HG02943 (cell line): ENCODE measurements at regions not wholly inside any gene's neighbourhood (a gene's known extent, or its start where the extent isn't known, plus 50 kb on each side); places are given as distances from the start of the nearest gene placed in this dataset.
"Not testable (repeated sequence)": the region's sequence is repeated elsewhere in the genome, so short reads cannot be mapped to it uniquely, and the experiment has no call there.

Experiments
- ATAC-seq: cut with Tn5 transposase; IDR thresholded peaks from one replicate; pipeline ENCODE4 v1.9.1; 2021; ENCODE audit warnings: mild to moderate bottlenecking, low read depth, moderate library complexity; ENCODE audit not compliant: unreplicated experiment

DNA sequence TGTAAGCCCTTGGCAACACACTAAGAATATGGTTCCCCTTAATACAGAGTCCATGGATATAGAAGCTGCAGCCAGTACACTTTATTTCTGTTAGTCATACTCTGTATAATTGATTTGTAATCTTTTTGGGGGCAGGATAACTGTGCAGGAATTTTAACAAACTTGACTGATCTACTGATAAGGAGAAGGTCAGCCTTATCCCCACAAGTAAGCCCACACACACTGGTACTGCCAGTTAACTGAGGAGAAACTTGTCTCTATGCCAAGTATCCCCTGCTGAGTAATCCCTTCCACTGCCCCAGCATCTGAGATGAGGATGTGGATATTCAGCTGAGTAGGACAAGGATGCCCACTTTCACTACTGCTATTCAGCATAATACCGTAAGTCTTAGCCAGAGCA, 154.9 kb upstream of the CXXC4 start:
- no peak for ATAC-seq

DNA sequence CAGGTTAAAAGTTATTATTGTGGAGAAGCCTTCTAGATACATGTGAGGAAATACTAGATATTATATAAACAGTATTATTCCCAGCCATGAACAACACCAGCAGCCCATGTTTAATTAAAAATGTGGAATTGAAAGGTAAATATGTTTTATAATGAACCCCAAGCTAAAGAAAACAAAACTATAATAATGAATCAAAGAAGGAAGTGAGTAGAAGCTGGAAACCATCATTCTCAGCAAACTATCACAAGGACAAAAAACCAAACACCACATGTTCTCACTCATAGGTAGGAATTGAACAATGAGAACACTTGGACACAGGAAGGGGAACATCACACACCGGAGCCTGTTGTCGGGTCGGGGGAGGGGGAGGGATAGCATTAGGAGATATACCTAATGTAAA, 167.6 kb upstream of the CXXC4 start:
- ATAC-seq, result not testable (repeated sequence)

DNA sequence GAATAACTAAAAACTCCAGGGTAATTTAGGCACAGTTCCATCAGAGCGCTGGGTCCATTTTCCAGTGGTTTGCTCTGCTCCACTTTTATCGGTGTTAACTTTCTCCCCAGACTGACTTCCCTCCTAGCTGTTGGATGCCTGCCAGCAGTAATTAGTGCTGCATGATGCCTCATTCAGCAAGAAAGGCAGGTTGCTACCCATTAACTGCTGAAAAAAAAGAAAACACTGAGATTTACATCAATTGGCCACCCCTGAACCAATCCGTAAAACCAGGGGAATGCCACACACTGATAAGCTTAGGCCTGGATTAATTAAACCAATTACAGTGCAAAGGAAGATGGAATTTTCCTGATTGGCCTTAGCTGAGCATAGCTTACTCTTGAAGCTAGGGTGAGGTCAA, 182.4 kb upstream of the CXXC4 start:
- no peak for ATAC-seq

DNA sequence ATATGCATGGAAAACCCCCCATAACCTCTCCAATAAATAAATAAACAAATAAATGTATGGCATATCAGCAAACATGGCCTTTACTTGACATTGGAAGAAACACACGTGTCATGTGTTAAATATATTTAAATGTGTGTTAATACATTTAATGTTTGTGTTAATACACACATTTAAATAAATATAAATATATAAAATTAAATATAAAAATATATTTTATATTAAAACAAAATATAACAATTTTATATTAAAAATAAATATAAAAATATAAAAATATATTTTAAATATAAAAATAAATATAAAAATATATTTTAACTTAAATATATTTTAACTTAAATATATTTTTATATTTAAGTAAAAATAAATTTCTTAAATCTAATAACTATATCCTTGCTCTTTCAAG, 187.6 kb upstream of the CXXC4 start:
- ATAC-seq, result no peak

DNA sequence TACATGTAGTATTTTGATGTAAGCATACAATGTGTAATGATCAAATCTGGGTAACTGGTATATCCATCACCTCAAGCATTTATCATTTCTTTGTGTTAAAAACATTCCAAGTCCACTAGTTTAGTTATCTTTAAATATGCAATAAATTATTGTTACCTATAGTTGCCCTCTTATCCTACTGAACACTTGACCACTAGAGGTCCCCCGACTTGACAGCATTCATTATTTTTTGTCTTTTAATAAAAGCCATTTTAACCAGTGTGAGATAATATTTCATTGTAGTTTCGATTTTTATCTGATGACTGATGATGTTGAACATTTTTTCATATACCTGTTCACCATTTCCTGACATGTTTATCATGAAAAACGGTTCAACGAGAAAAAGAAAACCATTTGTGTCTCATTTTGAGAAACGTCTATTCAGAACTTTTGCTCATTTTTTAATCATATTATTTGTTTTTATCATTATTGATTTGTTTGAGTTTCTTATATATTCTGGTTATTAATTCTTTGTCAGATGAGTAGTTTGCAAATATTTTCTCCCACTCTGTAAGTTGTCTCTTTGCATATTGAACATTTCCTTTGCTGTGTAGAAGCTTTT, 199.0 kb upstream of the CXXC4 start:
- no peak for ATAC-seq

DNA sequence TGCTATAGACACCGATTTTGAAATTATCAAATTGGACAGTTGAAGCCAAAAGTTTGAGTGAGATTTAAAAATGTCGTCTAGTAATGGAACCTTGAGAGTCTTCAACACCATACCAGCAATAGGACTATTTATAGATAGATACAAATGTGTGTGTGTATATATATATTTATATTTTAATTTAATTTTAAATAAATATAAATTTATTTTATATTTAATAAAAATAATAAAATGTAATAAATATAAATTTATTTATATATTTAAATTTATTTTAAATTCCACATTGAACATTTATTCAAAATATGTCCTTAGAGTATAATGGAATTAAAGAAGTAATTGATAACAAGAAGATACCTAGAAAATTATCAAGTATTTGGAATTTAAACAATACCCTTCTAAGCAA, 221.9 kb upstream of the CXXC4 start:
- ATAC-seq, result no peak

DNA sequence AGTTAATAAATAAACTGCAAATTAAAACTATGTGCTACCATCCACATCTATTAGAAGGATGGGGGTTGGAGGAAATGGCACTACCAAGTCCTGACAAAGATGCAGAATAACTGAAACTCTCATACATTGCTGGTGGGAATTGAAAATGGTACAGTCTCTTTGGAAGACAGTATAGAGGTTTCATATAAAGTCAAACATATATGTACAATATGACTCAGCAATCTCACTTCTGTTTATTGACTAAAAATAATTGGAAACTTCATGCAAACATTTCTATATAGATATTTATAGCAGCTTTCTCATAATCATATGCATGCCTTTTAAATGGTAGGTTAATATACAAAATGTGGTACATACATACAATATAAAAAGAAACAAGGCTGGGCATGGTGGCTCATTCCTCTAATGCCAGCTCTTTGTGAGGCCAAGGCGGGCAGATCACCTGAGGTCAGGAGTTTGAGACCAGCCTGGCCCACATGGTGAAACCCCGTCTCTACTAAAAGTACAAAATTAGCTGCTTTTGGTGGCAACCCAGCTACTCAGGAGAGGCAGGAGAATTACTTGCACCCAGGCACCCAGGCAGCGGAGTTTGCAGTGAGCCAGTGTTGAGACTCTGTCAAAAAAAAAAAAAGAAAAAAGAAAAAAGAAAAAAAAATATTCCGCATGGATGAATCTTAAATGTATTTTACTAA, 225.0 kb upstream of the CXXC4 start:
- peak; percentile 98 for ATAC-seq

DNA sequence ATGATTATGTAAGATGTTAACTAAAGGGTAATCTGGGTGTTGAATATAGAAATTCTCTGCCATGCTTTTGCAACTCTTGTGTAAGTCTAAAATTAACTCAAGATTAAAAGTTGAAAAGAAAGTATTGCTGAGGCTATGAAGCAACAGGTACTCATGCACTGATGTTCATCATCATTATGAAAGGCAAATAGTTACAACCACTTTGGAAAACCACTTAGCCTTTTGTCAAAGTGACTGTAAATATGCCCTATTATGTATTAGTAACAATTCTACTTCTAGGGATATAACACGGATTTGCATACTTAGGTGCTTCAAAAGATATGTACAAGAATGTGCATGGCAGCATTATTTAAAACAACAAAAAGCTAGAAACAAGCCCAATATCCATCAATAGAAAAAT, 227.8 kb upstream of the CXXC4 start:
- no peak for ATAC-seq

DNA sequence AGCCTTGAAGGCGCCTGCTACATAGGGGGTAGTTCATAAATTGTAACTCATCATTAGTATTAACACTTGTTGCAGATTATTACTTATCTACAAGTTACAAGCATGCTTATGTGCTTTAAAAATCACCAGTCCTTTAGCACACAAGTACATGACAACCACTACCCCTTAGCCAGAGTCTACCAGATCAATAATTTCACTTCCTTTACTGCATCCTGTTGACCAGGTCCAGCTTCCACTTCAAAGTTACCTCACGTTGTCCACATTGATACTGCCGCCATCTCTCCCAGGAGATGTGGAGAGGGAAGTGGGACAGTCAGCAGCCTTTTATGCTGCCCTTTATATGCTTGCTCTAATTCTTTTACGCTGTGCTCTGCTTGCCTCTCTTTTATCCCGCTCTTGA, 231.3 kb upstream of the CXXC4 start:
- ATAC-seq, result no peak

DNA sequence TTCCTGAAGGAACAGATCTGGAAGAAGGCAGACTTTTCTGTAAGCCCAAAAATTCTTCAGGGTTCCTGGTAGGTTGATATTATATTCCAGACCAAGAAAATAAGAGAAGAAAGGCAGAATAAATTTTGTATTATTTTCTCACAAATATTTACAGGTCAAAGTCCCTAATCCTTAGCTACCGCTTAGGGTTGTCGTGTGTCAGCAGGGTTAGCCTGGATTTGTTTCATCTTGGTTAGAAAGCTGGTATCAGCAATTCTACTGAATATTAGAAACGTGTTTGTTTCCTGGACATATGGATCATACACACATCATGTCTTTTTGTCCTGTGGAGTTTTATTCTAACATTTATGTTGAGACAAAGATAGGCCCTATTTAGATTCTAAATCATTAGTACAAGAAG, 232.9 kb upstream of the CXXC4 start:
- ATAC-seq, result no peak

DNA sequence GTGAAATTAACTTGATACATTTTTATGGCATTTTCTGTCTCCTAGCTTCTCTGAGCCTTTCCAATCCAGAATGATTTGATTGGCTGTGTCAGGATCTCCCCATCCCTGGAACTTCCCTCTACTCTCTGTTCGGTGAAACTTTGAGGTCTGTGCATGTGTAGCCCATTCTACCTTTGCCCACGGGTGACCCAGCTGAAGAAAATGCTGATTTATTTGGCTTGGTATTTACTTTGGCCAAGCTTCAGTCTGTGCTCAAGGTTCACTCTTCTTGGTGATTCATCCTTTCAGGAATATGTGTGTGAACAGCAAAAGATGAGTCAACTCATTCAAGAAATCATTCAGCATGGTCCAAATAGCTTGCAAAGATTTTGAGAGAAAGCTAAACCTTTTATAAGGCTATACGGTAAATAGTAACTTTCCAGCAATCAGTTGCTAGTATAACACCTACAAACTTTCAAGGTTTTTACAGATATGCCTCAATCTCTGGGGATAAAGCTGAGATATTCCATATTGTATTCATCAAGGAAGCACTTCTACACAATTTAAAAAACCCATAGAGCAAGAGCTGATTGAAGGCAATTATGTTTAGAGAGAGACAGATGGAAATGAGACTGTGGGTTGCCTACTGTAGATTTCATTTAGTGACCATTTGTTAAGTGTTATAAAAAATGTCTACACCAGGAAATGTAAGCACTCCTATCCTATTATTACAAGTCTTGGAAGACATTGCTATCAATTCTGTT, 233.9 kb upstream of the CXXC4 start:
- no peak for ATAC-seq

DNA sequence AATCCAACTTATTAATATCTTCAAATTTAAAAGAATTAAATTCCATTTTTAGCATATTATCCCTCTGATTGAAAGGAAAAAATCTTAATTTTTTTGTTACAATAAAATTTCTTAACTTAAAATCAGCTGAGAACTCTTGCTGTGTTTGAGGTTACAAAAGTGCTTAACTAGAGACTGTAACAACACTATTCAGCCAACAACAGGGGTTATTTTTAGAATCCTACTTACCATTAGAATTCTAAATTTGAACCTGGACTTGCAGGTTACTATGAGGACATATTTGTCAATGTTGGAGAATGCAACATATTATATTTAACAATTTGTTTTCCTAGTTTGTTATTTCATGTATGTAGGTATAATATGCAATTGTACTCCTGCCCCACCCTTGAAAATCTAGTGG, 238.1 kb upstream of the CXXC4 start:
- ATAC-seq, result no peak

DNA sequence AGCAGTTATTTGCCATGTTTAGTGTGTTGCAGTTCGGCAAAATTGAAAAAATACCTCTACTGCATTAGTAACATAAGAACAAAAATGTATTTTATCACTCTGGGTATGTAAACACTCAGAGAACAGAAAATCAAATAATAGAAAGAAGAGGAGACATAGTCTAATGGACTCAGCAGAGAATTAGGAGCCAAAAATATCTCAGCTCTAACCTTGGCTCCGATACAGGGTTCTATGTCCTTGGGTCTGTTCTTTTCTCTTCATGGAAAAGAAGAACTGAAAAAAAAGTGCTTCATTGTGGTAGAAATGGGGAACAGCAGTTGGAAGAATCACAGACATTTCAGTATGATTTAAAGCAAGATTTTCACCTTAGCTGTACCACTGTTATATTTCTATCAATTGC, 240.5 kb upstream of the CXXC4 start:
- ATAC-seq, result no peak

DNA sequence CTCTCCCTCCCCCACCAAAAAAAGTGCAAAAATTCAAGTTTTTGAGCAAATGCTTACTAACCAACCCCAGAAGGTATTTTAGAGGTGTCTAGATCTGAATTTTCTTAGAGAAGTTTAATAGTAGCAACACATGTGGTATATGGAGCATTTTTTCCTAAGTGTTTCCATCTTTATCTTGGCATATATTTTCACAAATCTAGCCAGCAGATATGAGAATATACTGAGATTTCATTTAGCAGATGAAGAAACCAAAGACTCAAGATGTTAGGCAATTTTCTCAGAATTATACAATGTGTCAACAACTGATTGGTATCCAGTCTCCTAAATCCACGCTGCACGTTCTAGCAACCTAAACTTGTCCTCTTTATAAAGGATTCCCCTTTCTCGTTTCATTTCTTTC, 245.5 kb upstream of the CXXC4 start:
- ATAC-seq, result no peak

DNA sequence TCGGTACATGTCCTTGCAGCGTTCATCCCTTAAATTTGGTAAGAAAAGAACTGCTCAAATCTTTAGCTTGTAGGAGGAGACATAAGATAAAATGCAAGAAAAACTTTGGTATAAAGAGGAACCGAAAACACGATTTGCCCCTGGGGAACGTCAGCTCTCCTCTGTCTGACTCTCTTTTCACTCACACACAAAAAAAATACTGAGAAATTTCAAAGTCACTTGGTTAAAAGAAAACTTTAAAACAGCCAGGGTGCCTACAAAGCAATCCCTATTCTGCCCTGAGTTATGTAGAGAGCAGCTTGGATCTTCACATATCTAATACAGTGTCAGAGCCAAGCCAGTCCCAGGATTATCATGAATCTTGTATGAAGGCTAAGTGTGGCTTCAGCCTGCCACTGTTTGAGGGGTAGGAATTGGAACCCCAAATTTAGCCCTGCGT, 248.5 kb upstream of the CXXC4 start:
- ATAC-seq, result peak; percentile 96

DNA sequence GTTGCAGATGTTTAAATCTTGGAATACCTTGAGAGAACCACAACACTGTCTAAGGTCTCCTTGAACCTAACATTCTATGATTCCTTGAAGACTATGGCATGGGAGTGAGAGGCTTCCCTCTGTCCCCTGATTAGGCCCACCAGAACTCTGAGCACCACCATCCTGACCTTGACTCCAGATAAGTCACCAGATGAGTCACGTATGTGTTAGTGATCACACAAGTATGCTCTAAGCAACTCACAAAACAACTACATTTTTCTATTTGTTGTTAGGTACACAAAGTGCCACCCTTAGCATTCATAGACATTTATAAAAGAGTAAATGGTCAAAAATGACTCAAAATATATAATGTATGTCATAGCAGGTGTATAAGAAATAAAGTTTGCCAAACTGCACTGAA, 252.9 kb upstream of the CXXC4 start:
- ATAC-seq, result no peak

DNA sequence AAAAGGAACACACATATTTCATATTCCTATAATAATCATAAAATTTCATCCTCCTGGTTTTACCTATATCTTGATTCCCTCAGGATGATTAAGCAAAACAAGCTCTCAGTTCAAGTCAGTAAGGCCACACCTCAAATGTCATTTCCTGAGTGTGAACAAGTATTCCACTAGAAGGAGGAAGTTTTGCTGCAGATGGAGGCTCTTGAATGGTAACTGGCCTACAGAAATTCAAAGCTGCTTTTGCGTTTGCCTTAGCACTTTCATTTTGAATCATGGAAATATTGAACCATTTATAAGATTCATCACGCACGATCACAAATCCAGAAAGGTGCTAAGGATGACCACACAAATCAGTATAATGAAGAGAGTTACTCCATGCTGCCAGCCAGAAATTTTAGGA, 254.4 kb upstream of the CXXC4 start:
- ATAC-seq, result no peak

DNA sequence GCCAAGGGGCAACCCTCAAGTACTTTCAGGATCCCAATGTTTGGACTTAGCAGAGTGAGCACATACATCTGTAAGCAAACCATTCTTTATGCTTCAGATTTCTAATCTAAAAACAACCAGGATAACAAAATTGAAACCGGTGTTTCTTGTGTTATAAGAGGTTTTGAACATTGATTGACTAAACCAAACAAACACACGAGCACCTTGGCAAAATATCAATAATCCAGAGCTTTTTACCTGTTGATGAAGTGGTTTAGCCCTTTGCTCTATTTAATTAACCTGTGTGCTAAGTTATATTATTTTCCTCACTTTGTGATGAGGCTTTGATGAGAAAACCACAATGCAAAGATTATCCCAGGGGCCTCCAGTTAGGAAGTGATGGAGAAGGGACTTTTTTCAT, 255.3 kb upstream of the CXXC4 start:
- ATAC-seq, result no peak

DNA sequence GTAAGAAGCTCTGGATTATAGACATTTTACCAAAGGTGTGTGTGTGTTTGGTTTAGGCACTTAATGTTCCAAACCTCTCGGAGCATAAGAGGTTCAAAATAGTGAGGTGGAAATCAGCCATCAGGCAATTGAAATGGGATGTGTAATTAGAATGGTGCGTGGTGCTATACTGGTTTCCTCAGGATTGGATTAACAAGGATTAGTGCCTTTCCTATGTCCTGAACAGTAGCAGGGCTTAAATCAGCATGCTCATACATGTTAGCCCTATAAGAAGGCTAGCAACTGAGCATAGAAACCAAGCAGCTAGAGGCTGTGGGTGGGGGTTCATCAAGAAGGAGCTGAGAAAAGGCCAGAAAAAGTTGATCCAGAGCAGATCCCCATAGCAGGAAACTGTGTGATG, 256.8 kb upstream of the CXXC4 start:
- ATAC-seq, result no peak

DNA sequence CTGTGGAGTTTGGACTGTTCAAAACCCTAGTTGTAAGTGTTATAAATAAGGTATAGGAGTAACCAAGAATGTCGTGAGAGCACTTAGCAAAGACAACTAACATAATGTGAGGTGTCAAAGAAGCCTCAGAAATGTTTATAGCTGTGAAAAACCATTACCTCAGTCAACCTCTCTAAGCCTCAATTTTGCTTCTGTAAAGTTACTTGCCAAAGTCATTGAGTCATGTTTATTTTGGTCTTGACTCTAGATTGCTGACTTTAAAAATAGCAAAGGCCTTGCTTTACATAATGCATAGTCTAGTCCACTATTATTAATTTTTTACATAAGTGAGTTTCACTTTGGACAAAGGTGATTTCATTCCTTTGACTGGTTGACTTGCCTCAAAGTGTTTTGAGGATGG, 257.6 kb upstream of the CXXC4 start:
- ATAC-seq, result peak; percentile 86

DNA sequence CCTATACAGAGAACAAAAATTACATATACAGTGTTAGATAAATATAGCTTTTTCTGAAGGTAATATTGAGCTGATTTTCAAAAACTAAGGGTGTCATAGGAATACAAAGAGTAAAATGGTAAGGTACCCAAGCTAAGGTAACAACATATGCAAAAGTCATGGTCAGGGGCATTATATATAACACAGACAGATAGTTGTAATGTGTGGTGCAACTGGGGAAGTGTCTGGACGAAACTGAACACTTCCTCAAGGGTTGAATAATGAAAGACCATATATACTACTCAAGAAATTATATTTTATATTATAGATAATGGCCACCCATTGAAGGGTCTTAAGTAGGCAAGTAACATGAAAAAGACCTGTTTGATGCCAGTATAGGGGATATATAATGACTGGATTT, 262.1 kb upstream of the CXXC4 start:
- no peak for ATAC-seq

DNA sequence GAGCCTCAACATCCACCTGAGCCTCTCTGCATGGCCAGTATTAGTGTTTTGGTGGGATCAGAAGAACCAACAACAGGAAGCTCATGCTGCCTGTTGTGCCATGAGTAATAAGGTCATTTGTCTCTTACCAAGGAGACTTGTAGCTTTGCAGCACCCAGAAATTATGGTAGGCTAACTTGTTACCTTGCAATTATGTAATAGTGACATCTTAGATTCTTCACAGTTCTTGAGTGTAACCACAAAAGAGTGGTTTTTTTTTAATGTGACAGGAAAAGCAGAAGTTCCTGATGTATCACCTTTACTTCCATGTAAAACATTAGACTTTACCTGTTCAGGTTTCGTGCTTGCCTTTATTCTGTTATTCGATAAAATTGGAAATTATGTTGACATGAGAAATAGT, 263.9 kb upstream of the CXXC4 start:
- ATAC-seq, result no peak
